ENCODE measurements at regions not wholly inside any gene's neighbourhood (a gene's known extent, or its start where the extent isn't known, plus 50 kb on each side); places are given as distances from the start of the nearest gene placed in this dataset.

DNA sequence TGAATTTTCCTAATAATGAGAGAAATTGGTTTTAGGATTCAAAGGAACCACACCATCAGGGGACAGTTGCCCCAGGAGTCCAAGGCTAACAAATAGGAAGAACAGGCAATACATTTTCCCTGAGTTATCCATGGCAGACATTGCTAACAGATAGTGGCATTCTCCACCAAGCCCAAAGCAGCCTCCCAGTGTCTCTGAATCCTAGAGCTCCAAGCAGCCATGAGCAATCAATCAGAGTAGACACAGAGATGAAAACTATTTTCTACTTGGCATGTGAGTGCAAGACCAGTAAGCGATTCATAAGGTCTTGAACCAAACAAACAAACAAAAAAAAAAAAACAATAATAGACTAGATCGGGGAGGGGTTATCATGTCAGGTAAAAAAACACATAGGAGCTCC, 515.7 kb downstream of the MED13L start:
- ATAC-seq (ENCODE audit: low read depth) (no peak), DNase-seq (no peak)
- no peak overlapping the region for H3K27ac Mint-ChIP-seq
- H3K27me3 Mint-ChIP-seq: no peaks in the 10 kb centered on the region
- no peaks in the 10 kb centered on the region for H3K36me3 Mint-ChIP-seq (ENCODE audit: low read depth)
- intact Hi-C loops (cut with micrococcal nuclease): no loop called here
- CTCF ChIA-PET: interaction anchor here (1.3 kb wide), 1 partner anchor 9 kb away, joined by 3 read pairs; no protein-coding TSS in a partner anchor
- H3K9me3 Mint-ChIP-seq: peaks cover 3% of the 10 kb centered on the region
- H3K4me1 Mint-ChIP-seq: no peaks in the 10 kb centered on the region
- POLR2A ChIA-PET: no interaction called here
- TF ChIP-seq, protein P1, sequence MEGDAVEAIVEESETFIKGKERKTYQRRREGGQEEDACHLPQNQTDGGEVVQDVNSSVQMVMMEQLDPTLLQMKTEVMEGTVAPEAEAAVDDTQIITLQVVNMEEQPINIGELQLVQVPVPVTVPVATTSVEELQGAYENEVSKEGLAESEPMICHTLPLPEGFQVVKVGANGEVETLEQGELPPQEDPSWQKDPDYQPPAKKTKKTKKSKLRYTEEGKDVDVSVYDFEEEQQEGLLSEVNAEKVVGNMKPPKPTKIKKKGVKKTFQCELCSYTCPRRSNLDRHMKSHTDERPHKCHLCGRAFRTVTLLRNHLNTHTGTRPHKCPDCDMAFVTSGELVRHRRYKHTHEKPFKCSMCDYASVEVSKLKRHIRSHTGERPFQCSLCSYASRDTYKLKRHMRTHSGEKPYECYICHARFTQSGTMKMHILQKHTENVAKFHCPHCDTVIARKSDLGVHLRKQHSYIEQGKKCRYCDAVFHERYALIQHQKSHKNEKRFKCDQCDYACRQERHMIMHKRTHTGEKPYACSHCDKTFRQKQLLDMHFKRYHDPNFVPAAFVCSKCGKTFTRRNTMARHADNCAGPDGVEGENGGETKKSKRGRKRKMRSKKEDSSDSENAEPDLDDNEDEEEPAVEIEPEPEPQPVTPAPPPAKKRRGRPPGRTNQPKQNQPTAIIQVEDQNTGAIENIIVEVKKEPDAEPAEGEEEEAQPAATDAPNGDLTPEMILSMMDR (IDR thresholded peaks at IDR 0.05): no peak
- H3K4me3 Mint-ChIP-seq: no peak overlapping the region

DNA sequence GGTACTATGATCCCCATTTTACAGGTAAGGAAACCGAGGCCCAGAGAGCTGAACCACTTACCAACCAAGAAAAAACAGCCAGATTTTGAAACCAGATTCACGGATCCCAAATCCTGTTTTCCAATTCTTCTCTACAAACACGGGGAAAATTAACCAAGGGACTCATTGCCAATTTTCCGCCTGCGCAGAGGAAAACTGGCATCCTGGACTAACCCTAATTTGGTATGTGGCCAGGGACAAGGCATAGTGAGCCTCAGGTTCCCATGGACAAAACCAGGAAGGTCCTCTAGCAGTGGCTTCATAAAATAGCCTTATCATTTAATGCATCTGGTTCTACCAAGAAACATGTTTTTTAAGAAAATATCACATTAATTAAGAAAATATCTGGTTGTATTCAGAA, 517.3 kb downstream of the MED13L start:
- CTCF ChIA-PET: no interaction called here
- Mint-ChIP-seq H3K4me1 (no peaks in the 10 kb centered on the region), H3K9me3 (no peaks in the 10 kb centered on the region), H3K27ac (no peak overlapping the region), H3K4me3 (no peak overlapping the region), H3K36me3 (ENCODE audit: low read depth) (no peaks in the 10 kb centered on the region), H3K27me3 (peaks cover 6% of the 10 kb centered on the region)
- DNase-seq (no peak), ATAC-seq (ENCODE audit: low read depth) (no peak)
- TF ChIP-seq, protein P1 (IDR thresholded peaks at IDR 0.05): no peak
- POLR2A ChIA-PET: no interaction called here
- intact Hi-C loops (cut with micrococcal nuclease): no loop called here

DNA sequence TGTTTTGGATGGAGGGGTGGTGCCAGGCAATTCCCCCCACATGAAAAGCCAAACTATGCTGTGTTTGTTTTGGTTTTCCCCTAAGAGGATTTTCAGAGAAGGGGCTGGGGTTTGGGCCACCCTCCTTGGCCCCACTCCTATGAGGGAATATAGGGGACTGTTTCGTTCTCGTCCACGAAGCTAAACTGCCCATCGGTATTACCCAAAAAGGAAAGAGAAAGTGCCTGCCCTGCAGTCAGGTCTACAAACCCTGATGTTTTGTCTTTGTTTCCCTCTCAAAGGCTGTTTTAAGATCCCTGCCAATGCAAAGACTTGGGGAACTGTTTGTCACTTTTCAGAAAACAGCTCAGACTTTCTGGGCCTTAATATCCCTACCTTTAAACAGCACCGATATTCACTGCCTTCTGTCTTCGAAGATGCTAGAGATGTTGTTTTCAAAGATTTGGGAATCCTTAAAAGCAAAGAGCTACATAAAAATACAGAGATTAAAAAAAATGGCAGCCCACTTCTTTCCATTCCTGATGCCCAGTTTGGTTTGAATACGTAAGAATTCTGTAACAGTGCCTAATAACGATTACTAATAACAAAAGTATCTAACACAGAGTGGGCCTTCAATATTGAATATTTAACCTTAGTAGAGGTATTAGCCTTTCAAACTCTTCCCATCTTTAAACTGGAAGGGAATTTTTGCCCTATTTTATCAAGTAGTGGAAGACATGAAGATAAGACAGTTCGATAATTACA, 518.4 kb downstream of the MED13L start:
- POLR2A ChIA-PET: no interaction called here
- no peak for ATAC-seq (ENCODE audit: low read depth)
- Mint-ChIP-seq H3K4me3 (no peak overlapping the region), H3K9me3 (no peaks in the 10 kb centered on the region), H3K27me3 (peaks cover 10% of the 10 kb centered on the region), H3K4me1 (no peaks in the 10 kb centered on the region), H3K27ac (no peak overlapping the region), H3K36me3 (ENCODE audit: low read depth) (no peaks in the 10 kb centered on the region)
- CTCF ChIA-PET: no interaction called here
- TF ChIP-seq, protein P1 (IDR thresholded peaks at IDR 0.05): no peak
- no peak for DNase-seq
- intact Hi-C loops (cut with micrococcal nuclease): no loop called here

DNA sequence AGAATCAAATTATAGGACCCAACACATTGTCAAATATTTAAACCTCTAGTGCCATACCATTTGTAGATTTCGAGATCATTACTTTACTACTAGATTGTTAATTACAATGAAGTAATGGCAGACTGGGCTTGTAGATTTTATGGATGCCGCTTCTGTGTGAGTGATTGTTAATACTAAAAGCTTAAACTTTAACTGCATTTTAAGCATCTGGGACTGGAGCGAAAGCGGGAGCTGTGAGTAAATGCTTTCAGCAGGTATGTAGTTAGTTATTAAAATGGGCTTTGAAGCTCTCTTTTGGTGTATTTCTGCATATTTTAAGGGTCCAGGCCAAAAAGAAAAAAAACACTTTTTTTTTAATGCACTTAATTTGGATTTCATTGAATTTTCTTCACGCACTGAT, 519.3 kb downstream of the MED13L start:
- no peaks in the 10 kb centered on the region for H3K9me3 Mint-ChIP-seq
- no peak overlapping the region for H3K4me3 Mint-ChIP-seq
- DNase-seq (no peak), ATAC-seq (ENCODE audit: low read depth) (no peak)
- H3K4me1 Mint-ChIP-seq: no peaks in the 10 kb centered on the region
- TF ChIP-seq, protein P1 (IDR thresholded peaks at IDR 0.05): no peak
- H3K27ac Mint-ChIP-seq: no peak overlapping the region
- H3K27me3 Mint-ChIP-seq: peaks cover 10% of the 10 kb centered on the region
- CTCF ChIA-PET: no interaction called here
- POLR2A ChIA-PET: no interaction called here
- no peaks in the 10 kb centered on the region for H3K36me3 Mint-ChIP-seq (ENCODE audit: low read depth)
- intact Hi-C loops (cut with micrococcal nuclease): no loop called here

DNA sequence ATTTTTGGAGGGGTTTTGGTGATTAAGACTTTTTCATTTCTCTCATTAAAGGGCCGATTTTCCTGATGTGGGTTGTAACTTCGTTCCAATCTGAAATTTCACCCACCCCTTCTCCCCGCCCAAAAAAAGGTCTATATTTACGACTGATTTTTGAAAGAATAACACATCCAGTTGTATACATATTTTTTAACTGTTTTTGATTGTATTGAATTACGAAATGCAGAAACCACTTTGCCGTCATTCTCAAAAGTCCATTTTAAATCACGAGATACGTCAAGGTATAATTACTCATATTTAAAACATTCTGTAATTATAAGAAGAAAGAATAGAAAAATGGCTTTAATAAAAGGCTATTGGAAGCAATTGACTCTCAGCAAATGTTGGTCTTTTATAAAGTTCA, 520.7 kb downstream of the MED13L start:
- no peak for ATAC-seq (ENCODE audit: low read depth)
- Mint-ChIP-seq H3K27ac (no peak overlapping the region), H3K4me1 (no peaks in the 10 kb centered on the region), H3K27me3 (peaks cover 10% of the 10 kb centered on the region), H3K9me3 (no peaks in the 10 kb centered on the region), H3K4me3 (no peak overlapping the region), H3K36me3 (ENCODE audit: low read depth) (no peaks in the 10 kb centered on the region)
- no peak for DNase-seq
- intact Hi-C loops (cut with micrococcal nuclease): no loop called here
- CTCF ChIA-PET: no interaction called here
- TF ChIP-seq, protein P1 (IDR thresholded peaks at IDR 0.05): no peak
- POLR2A ChIA-PET: no interaction called here

All from activated B cell treated with CpG ODN at 0.5 μM for 24 hours (primary cell).